HG03159 (cell line): ENCODE measurements at regions not wholly inside any gene's neighbourhood (a gene's known extent, or its start where the extent isn't known, plus 50 kb on each side); places are given as distances from the start of the nearest gene placed in this dataset.

Experiments used
- ATAC-seq: cut with Tn5 transposase; IDR thresholded peaks from one replicate; pipeline ENCODE4 v1.9.1; 2021; ENCODE audit warnings: mild to moderate bottlenecking, moderate library complexity; ENCODE audit not compliant: unreplicated experiment

GRCh38 chr14:36465178-36465577, 54.9 kb downstream of the NKX2-1 start:
- ATAC-seq, result no peak

DNA sequence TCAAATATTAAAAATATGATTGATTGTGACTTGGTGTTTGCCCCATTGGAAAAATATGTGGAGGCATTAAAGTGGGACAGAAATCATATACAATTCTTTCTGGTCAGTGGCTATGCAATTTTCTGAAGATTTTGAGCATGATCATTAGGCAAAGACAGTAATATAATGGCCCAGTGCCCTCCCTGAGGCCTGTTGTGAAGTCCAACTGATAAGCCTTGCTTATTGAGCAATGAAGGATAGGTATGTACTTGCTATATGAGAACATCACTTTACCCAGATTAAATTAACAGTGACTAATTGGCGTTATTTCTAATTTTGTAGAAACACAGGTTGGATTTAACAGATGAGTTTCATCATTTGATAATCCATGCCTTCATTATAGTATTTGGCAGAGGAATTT, 57.1 kb downstream of the NKX2-1 start:
- no peak for ATAC-seq

DNA sequence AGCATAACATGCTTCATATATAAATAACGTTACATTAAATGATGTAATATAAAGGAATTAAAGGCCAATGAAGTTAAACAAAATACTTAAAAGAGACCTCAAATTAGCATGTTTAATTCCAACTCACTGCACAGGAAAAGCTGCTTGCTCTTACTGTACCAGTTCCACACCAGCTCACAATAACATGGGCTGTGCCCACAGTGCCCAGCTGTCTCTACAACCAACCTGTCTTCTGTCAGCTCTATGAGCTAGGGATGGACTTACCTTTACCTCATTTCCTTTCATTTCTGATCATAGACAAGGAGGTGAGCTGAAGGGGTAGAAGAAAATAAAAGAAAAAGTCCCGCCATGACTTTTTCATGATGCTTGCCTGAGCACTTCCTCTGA, 64.8 kb downstream of the NKX2-1 start:
- ATAC-seq, result no peak

GRCh38 chr14:36454599-36455240, 65.3 kb downstream of the NKX2-1 start:
- ATAC-seq, result no peak

DNA sequence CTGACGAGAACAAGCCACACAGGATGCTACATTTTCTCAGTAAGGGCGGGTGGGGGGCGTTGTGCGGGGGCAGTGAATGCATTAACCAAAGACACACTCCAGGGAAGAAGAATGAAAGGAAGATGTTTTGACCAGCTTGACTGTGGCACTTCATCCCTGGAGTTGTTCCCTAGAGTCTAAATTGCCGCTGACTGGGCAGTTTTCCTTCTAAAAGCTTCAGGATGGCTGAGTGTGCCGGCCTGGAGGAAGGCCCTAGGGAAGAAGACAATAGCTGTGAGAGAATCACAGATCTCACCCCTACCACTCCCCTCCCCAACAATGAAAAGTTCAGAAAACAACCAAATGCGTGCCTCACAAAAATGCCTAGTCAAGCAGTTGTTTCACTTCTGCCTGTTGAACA, 67.2 kb downstream of the NKX2-1 start:
- no peak for ATAC-seq

- ATAC-seq, result no peak
Measured at GRCh38 chr14:36451310-36452065, 68.5 kb downstream of the NKX2-1 start.

DNA sequence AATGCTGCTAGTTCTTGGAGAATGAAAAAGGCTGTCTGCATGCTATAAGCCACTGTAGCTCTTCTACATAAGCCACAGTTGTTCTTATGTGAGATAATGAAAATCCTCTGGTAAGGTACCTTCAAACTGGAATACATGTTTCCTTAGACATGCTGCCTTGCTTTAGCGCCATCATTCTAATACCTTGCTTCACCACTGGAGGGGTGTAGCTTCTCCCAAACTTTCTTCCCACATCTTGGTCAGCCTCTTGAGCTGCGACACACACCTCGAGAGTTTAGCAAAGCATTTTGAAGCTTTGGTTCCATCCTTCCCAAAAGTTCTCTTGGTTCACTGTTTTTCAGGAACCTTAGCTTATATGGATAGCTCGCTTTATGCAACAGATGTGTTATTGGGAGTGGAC, 69.5 kb downstream of the NKX2-1 start:
- no peak for ATAC-seq

DNA sequence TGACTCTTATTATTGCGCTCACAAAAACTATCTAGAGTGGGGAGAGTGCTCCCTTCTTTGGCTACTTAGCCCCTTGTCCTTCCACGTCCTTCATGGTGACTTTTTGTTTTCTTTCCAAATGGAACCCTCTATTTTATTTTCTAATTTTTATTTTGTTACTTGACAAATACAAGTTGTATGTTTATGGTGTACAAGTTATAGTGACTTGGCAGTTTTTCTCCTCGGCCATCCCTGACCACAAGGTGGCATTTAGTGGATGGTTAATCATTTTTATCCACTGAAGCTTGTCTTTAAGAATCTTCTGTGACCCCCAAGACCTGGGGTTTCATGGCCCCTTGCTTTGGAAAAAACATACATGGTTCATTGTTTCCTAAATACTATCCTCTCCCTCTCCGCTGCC, 70.1 kb downstream of the NKX2-1 start:
- ATAC-seq, result no peak

GRCh38 chr14:36443374-36443773, 76.7 kb downstream of the NKX2-1 start:
- no peak for ATAC-seq

- no peak for ATAC-seq
Measured at GRCh38 chr14:36442824-36443241, 77.2 kb downstream of the NKX2-1 start.

GRCh38 chr14:36441283-36441682, 78.7 kb downstream of the NKX2-1 start:
- no peak for ATAC-seq

DNA sequence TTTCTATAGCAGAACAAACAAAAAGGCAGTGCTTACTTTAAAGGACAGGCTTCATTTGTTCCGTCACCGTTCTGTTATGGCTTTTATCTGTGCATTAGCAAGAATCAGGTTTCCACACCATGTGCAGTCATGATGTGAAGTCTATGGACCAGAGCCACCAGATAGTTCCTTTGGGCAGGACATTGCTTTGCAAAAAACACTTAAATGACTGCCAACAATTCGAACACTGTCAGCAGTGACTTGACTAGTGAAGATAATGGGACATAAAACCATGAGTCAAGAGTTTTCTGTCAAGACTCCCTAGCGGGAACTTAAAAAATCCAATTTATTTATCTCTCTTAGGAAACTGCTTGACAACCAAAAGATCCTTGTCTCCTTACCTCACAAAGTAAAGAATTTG, 80.3 kb downstream of the NKX2-1 start:
- no peak for ATAC-seq

DNA sequence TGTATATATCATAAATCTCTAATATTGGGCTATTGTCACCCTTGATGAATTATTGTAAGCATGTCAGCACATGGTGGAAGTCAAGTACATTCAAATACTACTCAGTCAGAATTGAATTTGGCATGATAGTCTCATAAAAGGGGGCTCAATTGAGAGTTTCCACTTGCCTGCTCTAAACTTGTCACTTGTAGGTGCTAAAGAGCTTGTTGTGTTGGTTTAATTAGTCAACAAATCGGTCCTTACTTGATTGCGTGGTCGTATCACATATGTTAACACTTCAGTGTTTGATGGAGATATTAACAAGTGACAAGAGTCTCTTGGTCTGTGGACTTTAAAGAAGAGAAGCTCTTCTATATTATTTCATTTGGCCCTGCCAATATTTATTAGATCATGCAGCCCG, 81.1 kb downstream of the NKX2-1 start:
- no peak for ATAC-seq

GRCh38 chr14:36430662-36431084, 89.4 kb downstream of the NKX2-1 start:
- no peak for ATAC-seq

- ATAC-seq, result no peak
Measured at GRCh38 chr14:36430169-36430568, 89.9 kb downstream of the NKX2-1 start.

DNA sequence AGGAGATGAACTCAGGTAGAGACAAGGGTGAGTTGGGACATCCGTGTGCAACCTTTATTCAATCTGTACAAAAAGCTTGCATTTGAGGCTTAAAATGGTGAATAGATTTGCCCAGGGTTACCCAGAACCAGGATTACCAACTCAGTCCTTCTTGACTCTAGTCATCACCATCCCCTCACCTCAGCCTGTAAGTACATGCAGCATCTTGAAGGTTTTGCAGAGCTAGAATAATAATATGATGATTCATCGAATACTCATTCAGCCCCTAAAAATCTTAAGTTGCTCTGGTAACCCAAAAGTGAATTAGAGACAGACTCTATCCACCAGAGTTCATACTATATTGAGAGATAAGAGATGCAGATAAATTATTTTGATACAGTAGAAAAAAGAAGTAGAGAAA, 90.3 kb downstream of the NKX2-1 start:
- ATAC-seq, result no peak

- ATAC-seq, result no peak
Measured at GRCh38 chr14:36428350-36428749, 91.7 kb downstream of the NKX2-1 start.

DNA sequence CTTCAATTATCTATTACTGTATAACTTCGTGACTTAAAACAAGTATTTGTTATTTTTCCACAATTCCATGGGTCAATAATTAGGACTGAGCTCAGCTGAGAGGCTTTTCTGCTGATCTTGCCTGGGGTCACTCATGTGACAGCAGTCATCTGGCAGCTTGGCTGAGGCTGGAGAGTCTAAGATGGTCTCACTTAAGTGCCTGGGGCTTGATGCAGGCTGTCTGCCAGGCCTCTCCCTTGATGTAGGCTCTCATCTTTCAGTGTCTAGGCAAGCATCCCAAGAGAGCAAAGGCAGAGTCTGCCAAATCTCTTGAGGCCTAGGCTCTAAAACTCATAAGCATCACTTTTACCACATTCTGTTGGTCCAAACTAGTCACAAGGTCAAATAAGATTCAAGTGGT, 93.2 kb downstream of the NKX2-1 start:
- no peak for ATAC-seq

DNA sequence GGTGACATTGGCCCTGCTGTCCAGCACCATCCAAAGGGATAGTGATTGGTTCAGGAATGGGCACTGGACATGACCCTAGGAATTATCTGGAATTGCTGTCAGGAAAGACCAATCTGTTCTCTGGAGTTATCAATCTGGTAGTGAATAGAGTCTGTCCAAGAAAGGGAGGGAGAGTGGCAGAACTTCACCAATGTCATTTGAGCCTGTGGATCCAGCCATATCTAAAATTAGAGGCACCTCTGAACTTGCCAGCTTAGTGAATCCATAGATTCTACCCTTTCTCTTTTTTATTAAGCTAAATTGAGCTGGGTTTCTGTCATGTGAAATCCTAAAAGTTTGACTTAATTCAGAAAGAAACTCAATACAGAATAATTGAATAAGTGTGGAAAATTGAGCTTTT, 93.9 kb downstream of the NKX2-1 start:
- ATAC-seq, result no peak

GRCh38 chr14:36424478-36425102, 95.4 kb downstream of the NKX2-1 start:
- ATAC-seq, result no peak

DNA sequence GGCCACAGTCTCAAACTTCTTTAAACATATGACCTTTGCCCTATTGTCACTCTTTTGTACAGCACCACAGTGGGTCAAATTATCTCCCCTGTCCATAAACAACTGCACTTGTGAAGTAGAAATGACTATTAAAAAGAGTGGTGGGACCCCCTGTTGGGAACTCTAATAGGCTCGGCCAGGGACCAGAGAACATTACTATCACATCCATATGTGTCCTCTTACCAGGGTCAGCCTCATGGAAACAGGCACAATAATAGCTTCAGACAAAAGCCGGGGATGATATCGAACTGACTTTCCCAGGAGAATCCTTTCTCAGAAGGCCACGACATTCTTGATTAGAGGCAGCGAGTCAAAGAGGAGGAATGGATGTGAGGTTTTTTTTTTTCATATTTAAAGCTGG, 96.6 kb downstream of the NKX2-1 start:
- ATAC-seq, result no peak

DNA sequence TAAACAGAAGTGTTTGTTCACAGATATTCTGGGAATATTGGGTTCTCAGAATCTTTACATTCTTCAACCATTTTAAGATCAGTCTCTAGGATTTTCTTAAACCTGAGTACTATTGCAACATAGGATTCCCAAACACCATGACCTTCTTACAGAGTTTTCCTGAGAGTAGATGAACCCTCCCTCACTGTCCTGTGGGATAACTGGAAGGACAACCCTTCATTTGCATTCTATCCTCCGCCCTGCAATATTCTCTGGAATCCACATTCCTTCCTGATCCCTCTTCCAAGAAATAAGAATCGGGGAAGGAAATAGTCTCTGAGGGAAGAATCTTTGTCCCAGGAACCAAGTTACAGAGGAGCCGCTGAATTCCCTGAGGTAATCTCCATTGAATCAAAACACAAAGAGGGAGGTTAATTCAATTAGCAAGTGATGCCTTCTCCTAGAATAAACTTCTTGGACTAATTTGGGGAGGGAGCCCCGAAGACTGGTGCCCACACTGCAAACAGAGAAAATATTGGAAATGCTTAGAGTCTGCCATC, 99.8 kb upstream of the MBIP start:
- no peak for ATAC-seq
